ENCODE measurements at regions not wholly inside any gene's neighbourhood (a gene's known extent, or its start where the extent isn't known, plus 50 kb on each side); places are given as distances from the start of the nearest gene placed in this dataset.

- ChIA-PET POLR2A (no interaction called here), CTCF (no interaction called here)
- Histone ChIP-seq H3K4me2 (ENCODE audit: insufficient read depth, low read length) (no peak overlapping the region), H3K9me3 (replicated peaks; ENCODE audit: control insufficient read depth, insufficient read depth, low read length) (peaks cover 4% of the 10 kb centered on the region), H3K27me3 (ENCODE audit: control insufficient read depth in 2 of 2, insufficient read depth in 2 of 2, low read length in 2 of 2) (no peaks in the 10 kb centered on the region), H3K9me1 (replicated peaks; ENCODE audit: control insufficient read depth, extremely low read depth, insufficient read depth, low read length) (no peaks in the 10 kb centered on the region), H3K79me2 (ENCODE audit: control insufficient read depth, insufficient read depth, low read length) (no peaks in the 10 kb centered on the region), H3K4me1 (ENCODE audit: control insufficient read depth, extremely low read depth, insufficient read depth, low read length) (no peaks in the 10 kb centered on the region), H3K9ac (replicated peaks; ENCODE audit: extremely low read depth, insufficient read depth, low read length) (no peak overlapping the region), H3K36me3 (ENCODE audit: control insufficient read depth in 2 of 2, extremely low read depth in 1 of 2, insufficient read depth in 2 of 2, low read length in 2 of 2) (no peaks in the 10 kb centered on the region), H3K27ac (ENCODE audit: insufficient read depth, low read depth, low read length) (no peak overlapping the region), H2AFZ (ENCODE audit: low read depth, low read length) (no peak overlapping the region), H4K20me1 (replicated peaks; ENCODE audit: control insufficient read depth, extremely low read depth, insufficient read depth, low read length) (no peaks in the 10 kb centered on the region), H3K4me3 (replicated peaks in 1 of 3; ENCODE audit: insufficient read depth in 1 of 3, low read depth in 1 of 3, low read length in 3 of 3) (no peak overlapping the region)
- FAIRE-seq = no peak
- intact Hi-C loops (cut with micrococcal nuclease) (no loop called here), dilution Hi-C loops (cut with MboI; ENCODE audit: extremely low pct_ligation_motif_present, low sequenced_read_pairs) (no loop called here)
- BruUV-seq (replicated peaks) = no TSS peak
- DNase-seq (ENCODE audit: low read depth, low spot score) = no peak
- TF ChIP-seq JUN (IDR thresholded peaks at IDR 0.05; ENCODE audit: borderline replicate concordance, insufficient read depth, insufficient read length, low read depth) = no peak
- TF ChIP-seq MAX (IDR thresholded peaks at IDR 0.05; ENCODE audit: insufficient read depth, insufficient read length) = no peak
Observed at GRCh38 chr2:103529798-103530502, 768.1 kb downstream of the TMEM182 start.

GRCh38 chr2:103552775-103553174, 790.9 kb downstream of the TMEM182 start:
- ChIA-PET POLR2A (no interaction called here), CTCF (no interaction called here)
- Histone ChIP-seq H3K36me3 (ENCODE audit: control insufficient read depth in 2 of 2, extremely low read depth in 1 of 2, insufficient read depth in 2 of 2, low read length in 2 of 2) (no peaks in the 10 kb centered on the region), H3K4me1 (ENCODE audit: control insufficient read depth, extremely low read depth, insufficient read depth, low read length) (no peaks in the 10 kb centered on the region), H3K9ac (replicated peaks; ENCODE audit: extremely low read depth, insufficient read depth, low read length) (no peak overlapping the region), H2AFZ (ENCODE audit: low read depth, low read length) (no peak overlapping the region), H3K9me1 (replicated peaks; ENCODE audit: control insufficient read depth, extremely low read depth, insufficient read depth, low read length) (no peaks in the 10 kb centered on the region), H3K4me3 (replicated peaks in 1 of 3; ENCODE audit: insufficient read depth in 1 of 3, low read depth in 1 of 3, low read length in 3 of 3) (no peak overlapping the region), H3K4me2 (ENCODE audit: insufficient read depth, low read length) (no peak overlapping the region), H3K27ac (ENCODE audit: insufficient read depth, low read depth, low read length) (no peak overlapping the region), H3K9me3 (replicated peaks; ENCODE audit: control insufficient read depth, insufficient read depth, low read length) (no peaks in the 10 kb centered on the region), H3K27me3 (ENCODE audit: control insufficient read depth in 2 of 2, insufficient read depth in 2 of 2, low read length in 2 of 2) (no peaks in the 10 kb centered on the region), H3K79me2 (ENCODE audit: control insufficient read depth, insufficient read depth, low read length) (no peaks in the 10 kb centered on the region), H4K20me1 (replicated peaks; ENCODE audit: control insufficient read depth, extremely low read depth, insufficient read depth, low read length) (no peaks in the 10 kb centered on the region)
- no TSS peak for BruUV-seq (replicated peaks)
- intact Hi-C loops (cut with micrococcal nuclease) = no loop called here
- FAIRE-seq (no peak), DNase-seq (ENCODE audit: low read depth, low spot score) (no peak)
- TF ChIP-seq JUN (IDR thresholded peaks at IDR 0.05; ENCODE audit: borderline replicate concordance, insufficient read depth, insufficient read length, low read depth) = no peak
- no peak for TF ChIP-seq MYC (IDR thresholded peaks at IDR 0.05; ENCODE audit: low read depth, low read length)
- no peak for TF ChIP-seq POLR2A (IDR thresholded peaks at IDR 0.05; ENCODE audit: low read depth, low read length)
- TF ChIP-seq CTCF (IDR thresholded peaks at IDR 0.05; ENCODE audit: extremely low read depth in 1 of 2, insufficient read depth in 1 of 2, low read depth in 1 of 2, low read length in 2 of 2) = no peak
- no peak for TF ChIP-seq FOS (IDR thresholded peaks at IDR 0.05; ENCODE audit: borderline replicate concordance, insufficient read depth, low read length)
- TF ChIP-seq GATA2 (IDR thresholded peaks at IDR 0.05; ENCODE audit: insufficient read depth, insufficient read length, low read depth, low read length) = no peak
- no peak for TF ChIP-seq MAX (IDR thresholded peaks at IDR 0.05; ENCODE audit: insufficient read depth, insufficient read length)
- no peak for TF ChIP-seq POLR2AphosphoS5 (IDR thresholded peaks at IDR 0.05; ENCODE audit: insufficient read depth, low read depth, low read length)
- no peak for TF ChIP-seq EZH2 (IDR thresholded peaks at IDR 0.05; ENCODE audit: borderline replicate concordance, low read depth, low read length, severe bottlenecking)
- dilution Hi-C loops (cut with MboI; ENCODE audit: extremely low pct_ligation_motif_present, low sequenced_read_pairs) = no loop called here

Data from endothelial cell of umbilical vein (primary cell).